Iris pigment epithelial cell (primary cell): ENCODE measurements at regions not wholly inside any gene's neighbourhood (a gene's known extent, or its start where the extent isn't known, plus 50 kb on each side); places are given as distances from the start of the nearest gene placed in this dataset.

ENCODE experiments used
- DNase-seq: peaks from one replicate; pipeline ENCODE4 v3.0.0-alpha.2; 2011; ENCODE audit warnings: low read depth

DNA sequence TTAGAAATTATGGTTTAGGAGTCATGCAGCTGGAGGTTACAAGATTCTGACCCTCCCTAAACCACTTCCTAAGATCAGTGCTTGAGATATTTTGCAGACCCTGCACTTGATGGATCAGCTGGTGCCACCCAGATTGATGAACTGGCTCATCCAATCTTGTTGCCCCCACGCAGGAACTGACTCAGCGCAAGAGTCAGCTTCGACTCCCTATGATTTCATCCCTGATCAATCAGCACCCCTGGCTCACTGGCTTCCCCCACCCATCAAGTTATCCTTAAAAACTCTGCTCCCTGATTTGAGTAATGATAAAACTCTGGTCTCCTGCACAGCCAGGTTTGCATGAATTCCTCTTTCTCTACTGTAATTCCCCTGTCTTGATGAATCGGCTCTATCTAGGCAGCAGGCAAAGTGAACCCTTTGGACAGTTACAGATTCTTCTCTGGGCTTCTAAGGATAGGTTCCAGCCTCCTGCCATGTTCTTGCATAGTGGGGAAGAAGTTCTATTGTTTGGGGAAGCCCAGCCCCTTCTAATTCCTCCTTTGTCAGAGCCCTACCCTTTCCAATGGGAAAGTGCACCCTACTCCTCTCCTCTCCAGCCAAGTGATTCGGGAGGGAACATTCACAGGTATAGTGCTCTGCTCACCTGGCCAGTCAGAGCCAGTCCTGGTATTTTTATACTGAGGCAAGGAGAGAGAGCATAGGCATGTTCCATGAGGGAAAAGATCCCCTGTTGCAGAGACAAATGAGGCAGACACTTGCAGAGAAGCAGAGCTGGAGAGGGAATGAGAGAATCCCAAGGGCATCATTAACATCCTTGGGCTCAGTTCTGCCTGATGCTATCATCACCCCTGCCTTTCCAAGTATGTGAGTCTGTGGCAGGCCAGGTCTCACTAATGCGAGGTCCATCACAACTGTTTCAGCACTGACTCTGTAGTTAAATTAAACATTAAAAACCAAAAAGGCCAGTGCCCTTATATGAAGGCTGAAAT lies 224.4 kb upstream of the GALNT17 start:
- no peak for DNase-seq

DNA sequence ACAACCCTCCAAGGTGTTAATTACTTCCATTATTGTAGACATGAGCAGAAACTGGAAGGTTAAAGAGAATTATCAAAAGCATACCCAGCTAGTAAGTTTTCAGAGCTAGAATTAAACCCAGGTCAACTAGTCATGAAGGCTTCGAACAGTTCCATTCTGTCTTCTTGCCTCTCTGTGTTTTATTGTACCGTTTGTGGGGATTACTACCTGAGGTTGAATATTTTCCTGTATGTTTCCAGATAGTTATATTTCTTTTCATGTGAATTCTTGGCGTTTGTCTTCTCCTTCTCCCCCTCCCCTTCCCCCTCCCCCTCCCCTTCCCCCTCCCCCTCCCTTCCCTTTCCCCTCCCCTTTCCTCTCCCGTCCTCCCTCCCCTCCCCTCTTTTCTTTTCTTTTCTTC lies 218.0 kb upstream of the GALNT17 start:
- DNase-seq: no peak

DNA sequence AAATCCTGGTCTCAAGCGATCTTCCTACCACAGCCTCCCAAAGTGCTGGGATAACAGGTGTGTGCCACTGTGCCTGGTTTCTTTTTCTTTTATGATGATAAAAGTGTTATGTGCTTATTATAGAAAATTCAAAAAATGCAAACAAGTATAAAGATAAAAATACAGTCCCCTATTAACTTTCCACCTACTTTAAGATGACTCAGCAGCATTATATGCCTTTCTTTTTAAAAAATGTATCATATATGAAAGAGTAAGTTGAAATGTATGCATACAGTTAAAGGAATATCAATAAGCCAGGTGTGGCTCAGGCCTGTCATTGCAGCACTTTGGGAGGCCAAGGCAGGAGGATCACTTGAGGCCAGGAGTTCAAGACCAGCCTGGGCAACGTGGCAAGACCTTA lies 216.9 kb upstream of the GALNT17 start:
- no peak for DNase-seq

DNA sequence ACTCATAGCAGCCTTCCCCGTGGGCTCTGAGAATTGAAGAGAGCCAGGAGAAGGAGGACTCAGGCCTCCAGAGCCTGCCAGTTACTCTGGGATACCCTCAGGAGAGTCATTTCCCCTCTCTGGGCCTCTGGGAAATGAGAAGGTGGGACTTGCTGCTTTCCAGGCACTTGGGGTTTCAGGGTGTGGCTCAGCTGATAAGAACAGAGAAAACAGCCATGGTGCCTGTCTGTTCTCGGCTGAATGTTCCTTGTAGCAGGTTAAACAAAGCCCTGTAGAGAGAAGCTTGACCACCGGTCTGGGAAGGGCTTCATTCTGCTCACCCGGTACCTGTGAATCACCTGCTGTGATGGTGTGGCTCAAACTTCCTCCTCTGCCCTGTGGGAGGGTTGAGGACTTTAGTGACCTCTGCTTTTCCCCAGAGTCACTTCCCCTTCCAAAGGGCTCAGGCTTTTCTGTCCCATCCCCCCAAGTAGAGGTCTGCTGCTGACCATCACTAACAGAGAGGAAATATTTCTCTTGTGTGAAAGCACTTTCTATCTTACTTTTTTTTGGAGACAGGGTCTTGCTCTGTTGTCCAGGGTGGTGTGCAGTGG lies 212.4 kb upstream of the GALNT17 start:
- no peak for DNase-seq

- DNase-seq: no peak
These were observed 211.1 kb upstream of the GALNT17 start for GRCh38 chr7:70920876-70921275.

- no peak for DNase-seq
These were observed 208.6 kb upstream of the GALNT17 start for GRCh38 chr7:70923181-70923845.

DNA sequence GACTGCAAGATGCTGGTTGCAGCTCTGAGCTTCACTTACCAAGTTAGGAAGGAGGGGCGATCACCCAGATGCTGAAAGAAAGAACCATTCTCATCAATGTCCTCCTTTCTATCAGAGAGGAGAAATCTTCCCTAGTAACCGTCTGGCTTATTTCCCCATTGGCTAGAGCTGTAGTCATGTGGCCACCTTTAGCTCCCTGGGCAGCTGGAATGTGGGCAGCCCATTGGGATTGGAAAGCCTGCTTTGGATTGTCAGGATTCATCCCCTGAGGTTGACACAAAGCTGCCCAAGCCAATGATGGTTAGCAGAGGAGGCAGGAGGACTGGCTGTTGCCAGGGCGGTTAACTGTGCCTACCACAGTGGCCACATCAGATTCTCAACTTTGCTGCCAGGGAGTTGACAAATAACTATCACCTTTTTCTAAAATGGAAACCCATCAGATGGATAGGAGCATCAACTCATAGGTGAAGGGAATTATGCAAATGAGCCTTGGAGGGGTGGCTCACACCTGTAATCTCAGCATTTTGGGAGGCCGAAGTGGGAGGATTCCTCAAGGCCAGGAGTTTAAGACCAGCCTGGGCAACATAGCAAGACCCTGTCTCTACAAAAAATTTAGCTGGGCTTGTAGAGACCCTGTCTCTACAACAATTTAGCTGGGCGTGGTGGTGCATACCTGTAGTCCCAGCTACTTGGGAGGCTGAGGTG lies 206.4 kb upstream of the GALNT17 start:
- DNase-seq: no peak

DNA sequence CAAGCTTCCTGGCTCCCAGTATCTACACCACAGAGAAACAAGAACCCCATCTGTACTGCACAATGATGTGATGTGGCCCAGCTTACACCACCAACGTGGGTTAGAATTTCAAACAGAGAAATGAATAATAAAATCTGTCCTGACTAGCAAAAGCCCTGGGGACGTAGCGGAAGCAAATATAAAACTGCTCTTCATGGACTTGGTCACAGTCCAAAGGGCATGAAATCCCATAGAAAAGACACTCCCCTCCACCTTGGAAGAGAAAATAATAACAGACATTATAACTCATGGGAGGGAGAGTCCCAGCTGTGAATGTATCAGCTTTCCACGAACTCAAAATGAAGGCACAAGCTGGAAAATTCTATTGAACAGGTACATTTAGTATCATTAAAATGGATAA lies 205.3 kb upstream of the GALNT17 start:
- no peak for DNase-seq

DNA sequence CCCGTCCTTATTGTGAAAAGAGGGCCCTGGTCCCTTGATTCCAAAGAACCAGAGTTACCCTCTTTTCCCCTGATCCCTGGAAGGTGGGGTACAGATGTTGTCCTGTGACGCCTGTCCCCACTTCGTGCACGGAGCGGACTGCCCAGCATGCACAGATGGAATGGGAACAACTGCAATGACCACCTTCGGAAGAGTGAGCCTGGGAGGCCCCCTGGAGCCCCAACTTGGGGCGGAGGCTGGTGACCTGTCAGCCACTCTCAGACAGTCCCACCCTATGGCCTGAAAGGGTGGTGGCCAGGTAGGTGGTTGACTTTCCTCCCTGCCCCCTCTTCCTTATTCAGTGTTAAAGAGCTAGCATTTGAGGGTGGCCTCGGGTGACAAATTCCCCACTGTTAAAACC lies 196.6 kb upstream of the GALNT17 start:
- no peak for DNase-seq

- no peak for DNase-seq
These were observed 196.1 kb upstream of the GALNT17 start for GRCh38 chr7:70935854-70936253.

DNA sequence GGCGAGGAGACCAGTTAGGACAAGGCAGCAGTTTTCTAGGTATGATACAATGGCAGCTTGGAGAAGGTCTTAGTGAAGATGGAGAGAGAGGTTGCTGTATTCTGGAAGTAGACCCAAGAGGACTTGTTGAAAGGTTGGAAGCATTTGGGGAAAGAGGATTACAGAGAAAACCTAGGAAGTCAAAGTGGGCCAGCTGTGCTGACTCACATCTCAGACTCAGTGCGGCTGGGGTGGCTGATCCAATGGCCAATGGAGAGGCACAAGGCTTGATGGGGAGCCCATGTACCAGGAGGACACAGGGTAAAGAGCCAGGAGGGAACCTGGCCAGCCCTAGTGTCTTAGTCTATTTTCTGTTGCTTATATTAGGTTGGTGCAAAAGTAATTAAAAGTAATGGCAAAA lies 194.5 kb upstream of the GALNT17 start:
- DNase-seq: no peak

GRCh38 chr7:70940597-70940996 lies 191.3 kb upstream of the GALNT17 start:
- DNase-seq: no peak

DNA sequence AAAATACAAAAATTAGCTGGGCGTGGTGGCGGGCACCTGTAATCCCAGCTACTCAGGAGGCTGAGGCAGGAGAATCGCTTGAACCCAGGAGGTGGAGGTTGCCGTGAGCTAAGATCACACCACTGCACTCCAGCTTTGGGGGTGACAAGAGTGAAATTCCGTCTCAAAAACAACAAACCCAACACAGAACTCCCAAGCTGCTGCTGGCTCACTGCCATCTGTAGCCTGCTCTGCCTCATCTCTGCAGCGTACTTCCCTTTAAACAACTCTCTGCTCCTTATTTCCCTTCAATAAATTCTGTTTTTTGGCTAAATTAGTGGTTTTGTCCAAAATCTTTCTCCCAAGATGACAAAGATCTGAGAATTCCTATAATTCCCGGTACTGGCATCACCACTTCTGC lies 189.2 kb upstream of the GALNT17 start:
- no peak for DNase-seq

GRCh38 chr7:70944516-70944915 lies 187.4 kb upstream of the GALNT17 start:
- DNase-seq: no peak

DNA sequence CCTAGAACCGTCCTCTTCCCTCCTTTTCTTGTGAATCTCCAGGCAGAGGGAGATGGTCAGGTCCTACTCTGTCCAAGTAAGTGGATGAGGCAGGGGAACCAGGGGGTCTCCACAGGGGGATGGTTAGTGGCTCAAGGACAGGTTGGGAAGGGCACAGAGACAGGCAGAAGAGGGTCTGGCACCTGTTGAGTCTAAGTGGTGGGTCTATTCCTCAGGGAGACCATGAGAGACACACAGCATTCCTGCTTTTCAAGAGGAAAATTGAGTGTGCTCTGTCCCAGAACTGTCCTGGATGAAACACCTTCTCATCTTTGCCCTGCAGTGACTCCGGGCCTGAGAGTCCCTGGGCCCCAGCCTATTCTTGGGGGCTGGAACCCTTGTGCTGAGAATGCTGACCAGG lies 184.8 kb upstream of the GALNT17 start:
- no peak for DNase-seq

DNA sequence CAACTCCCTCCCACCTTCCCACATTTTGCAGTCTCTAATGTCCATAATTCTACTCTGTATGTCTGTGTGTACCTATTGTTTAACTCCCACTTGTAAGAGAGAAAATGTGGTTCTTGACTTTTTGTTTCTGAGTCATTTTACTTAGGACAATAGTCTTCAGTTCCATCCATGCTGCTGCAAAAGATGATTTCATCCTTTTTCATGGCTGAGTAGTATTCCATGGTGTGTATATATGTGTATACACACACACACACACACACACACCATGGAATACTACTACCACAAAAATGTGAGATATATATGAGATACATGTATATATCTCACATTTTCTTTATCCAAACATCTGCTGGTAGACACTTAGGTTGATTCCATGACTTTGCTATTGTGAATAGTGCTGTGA lies 182.1 kb upstream of the GALNT17 start:
- DNase-seq: no peak

DNA sequence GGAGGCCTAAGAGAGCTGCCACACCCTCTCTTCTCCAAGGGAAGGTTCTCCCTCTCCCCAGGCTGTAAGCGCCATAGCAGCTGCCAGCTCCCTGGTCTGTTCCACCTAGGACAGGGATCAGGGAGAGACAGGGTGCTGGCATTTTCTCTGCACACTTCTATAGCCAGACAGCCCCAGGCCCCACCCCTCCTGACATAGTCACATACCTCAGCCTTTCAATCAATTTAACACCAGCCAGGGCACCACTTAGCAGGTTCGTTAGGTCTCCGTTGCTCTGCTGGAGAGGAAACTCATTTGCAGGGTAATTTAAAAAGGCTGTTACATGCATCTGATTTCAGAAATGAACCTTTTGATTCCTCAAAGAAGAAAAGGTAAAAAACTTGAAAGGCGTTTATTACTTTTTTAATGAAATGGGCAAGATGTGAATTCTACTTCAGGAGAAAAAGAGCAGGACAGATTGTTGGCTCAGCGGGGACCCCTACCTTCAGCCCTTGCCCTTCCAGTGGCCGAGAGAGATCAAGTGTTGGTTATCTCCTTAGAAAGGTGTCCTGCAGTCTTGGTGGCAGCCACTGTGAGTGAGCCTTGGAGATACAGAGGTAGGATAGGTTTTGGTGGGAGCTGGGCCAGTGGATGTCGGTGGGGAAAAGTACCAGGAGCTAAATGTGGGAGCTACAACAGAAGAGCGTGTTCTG lies 180.5 kb upstream of the GALNT17 start:
- no peak for DNase-seq

- no peak for DNase-seq
These were observed 179.6 kb upstream of the GALNT17 start for GRCh38 chr7:70952311-70952710.

DNA sequence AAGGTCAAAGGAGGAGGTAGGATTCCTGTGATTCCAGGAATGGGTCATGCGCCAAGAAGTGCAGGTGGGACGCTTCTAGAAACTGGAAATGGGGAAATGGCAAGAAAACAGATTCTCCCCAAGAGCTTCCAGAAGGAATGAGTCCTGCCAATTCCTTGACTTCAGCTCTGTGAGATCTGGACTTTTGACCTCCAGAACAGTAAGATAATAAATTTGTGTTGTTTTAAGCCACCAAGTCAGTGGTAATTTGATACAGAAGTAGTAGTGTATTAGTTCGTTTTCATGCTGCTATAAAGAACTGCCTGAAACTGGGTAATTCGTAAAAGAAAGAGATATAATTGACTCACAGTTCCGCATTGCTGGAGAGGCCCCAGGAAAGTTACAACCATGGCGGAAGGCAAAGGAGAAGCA lies 178.6 kb upstream of the GALNT17 start:
- no peak for DNase-seq

- DNase-seq: no peak
These were observed 178.1 kb upstream of the GALNT17 start for GRCh38 chr7:70953796-70954195.

DNA sequence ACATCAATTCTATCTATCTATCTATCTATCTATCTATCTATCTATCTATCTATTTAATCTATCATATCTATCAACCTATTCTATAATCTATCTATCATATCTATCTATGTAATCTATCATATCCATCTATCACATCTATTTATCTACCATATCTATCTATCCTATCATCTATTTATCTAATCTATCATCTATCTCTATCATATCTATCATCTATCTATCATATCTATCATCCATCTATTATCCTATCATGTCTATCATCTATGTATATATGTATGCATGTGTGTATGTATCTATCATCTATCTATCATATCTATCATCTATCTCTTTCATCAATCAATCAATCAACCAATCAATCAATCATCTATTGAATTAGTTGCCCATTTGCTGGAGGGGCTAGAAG lies 159.3 kb upstream of the GALNT17 start:
- DNase-seq: no peak

- DNase-seq: no peak
These were observed 156.2 kb upstream of the GALNT17 start for GRCh38 chr7:70975754-70976153.
